ENCODE measurements at regions not wholly inside any gene's neighbourhood (a gene's known extent, or its start where the extent isn't known, plus 50 kb on each side); places are given as distances from the start of the nearest gene placed in this dataset.

GRCh38 chr9:33623658-33624586, 99.9 kb downstream of the ANKRD18B start:
- TF ChIP-seq CTCF (IDR thresholded peaks at IDR 0.05): peak; percentile 92

GRCh38 chr9:33628865-33629410, 104.9 kb downstream of the ANKRD18B start:
- no peak for TF ChIP-seq CTCF (IDR thresholded peaks at IDR 0.05)

- no peak for TF ChIP-seq CTCF (IDR thresholded peaks at IDR 0.05)
Observed at GRCh38 chr9:33633636-33634035, 109.6 kb downstream of the ANKRD18B start.

GRCh38 chr9:33637881-33638280, 113.8 kb downstream of the ANKRD18B start:
- TF ChIP-seq CTCF (IDR thresholded peaks at IDR 0.05): no peak

- TF ChIP-seq CTCF (IDR thresholded peaks at IDR 0.05): no peak
Observed at GRCh38 chr9:33638391-33638915, 114.4 kb downstream of the ANKRD18B start.

GRCh38 chr9:33645706-33646105, 121.7 kb downstream of the ANKRD18B start:
- no peak; the same call in 1 of the 2 replicates for TF ChIP-seq CTCF (IDR thresholded peaks at IDR 0.05)

- no peak for TF ChIP-seq CTCF (IDR thresholded peaks at IDR 0.05)
Observed at GRCh38 chr9:33649463-33649862, 125.4 kb downstream of the ANKRD18B start.

Measured in LNCAP (cell line).